Lung microvascular endothelial cell (primary cell): ENCODE measurements at regions not wholly inside any gene's neighbourhood (a gene's known extent, or its start where the extent isn't known, plus 50 kb on each side); places are given as distances from the start of the nearest gene placed in this dataset.
"Not testable (repeated sequence)": the region's sequence is repeated elsewhere in the genome, so short reads cannot be mapped to it uniquely, and the experiment has no call there.

ENCODE experiments used
- DNase-seq, 2 donors: peaks; one replicate each; pipeline versions ENCODE4 v3.0.0 to v3.0.0-alpha.2; 2010; ENCODE audit warnings: low read depth in 2 of 2

- no peak for DNase-seq
Observed at GRCh38 chr2:217010173-217010572, 150.3 kb upstream of the TNP1 start.

GRCh38 chr2:217008794-217009193, 148.9 kb upstream of the TNP1 start:
- DNase-seq, result no peak

DNA sequence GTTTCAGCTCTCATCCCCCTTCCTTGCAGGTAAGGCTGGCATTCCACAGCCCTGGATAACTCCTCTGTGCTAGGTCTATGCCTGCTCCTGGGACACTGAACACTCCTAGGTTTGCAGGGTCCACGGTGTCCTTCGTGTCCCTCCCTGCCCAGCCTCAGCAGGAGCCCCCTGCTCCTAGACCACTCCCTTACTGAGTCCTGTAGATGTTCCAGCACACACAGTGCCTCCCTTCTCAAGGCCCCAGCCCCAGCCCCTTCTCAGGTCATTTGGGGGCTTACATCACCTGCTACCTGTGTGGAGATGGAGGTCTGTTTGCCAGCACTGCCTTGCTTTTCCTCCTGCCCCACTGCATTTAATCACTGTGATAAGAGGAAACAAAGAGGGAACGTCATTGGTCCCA, 146.4 kb upstream of the TNP1 start:
- DNase-seq, result no peak

DNA sequence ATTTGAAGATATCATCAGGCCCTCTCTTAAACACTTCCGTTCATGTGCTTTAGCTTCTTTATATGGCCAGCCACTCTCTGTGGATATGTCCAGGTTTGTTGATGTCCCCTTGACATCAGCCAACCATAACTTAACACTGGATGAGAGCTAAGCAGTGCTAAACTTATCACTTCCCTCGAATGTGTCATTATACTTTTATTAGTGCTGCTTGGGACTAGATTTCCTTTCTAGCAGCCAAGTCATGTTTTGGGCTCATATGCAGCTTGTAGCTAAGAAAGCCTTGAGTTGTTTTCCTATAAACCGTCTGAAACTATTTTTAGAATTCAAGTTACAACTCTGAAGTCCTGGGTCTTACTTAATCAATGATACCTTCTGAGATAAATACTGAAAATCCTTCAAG, 144.8 kb upstream of the TNP1 start:
- no peak for DNase-seq

DNA sequence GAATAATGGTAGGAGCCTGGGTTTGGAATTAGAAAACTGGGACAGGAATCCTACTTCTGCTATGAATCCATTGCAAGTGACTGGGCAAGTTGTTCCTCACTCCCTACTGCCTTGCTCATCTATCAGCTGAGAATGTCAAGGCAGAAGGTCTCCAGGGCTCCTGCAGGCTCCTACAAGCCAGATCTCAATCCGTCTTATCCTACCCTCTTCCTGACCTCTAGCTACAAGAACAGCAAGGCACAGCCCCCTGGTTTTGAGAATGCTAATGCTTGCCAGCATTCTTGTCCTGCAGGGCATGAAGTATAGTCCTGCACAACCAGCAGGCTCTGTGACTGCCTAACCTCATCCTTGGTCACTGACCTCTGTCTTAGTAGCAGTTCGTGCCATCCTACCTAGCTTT, 141.9 kb upstream of the TNP1 start:
- DNase-seq, result no peak

DNA sequence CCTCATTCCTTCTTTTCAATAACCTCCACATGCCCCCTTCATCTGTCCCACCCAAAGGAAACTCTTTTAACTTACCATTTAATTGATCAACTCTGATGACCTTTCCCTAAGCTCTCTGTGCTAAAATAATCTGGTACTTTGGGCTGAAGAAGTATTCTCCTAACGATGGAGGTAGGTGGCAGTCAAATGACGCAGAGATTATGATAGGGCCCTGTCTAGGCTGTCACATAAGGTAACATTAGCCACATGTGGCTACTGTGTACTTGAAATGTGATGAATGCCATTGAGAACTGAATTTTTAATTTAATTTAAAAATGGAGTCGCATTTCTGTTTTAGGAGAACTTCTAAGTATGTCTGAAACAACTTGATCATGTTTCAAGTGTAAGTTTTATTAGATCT, 140.5 kb upstream of the TNP1 start:
- peak in 1 of 2 donors; percentile 13 for DNase-seq

- DNase-seq, result no peak
Observed at GRCh38 chr2:216996279-216996845, 136.5 kb upstream of the TNP1 start.

DNA sequence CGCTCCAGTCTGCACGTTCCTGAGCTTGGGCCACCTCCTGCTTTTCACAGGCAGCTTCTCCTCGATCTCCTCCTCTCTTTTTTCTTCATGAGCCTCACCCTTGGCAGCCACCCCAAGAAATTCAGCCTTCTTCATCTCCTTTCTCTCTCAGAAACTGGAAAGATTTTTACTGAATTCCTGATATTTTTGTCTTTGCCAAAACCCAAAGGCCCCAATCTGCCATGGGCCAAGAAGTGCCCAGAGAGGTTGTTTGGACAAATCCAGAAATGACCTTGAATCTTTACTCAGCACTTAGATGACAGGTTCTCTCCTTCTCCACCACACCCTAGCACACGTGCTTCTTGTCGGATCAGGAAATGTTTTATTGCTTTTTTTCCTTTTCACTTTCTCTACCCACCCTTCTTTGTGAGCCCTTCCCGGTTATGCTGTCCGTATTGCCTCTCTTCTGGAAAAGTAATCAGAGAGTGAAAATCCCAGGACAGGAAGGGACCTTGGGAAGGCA, 134.5 kb upstream of the TNP1 start:
- DNase-seq, result no peak

DNA sequence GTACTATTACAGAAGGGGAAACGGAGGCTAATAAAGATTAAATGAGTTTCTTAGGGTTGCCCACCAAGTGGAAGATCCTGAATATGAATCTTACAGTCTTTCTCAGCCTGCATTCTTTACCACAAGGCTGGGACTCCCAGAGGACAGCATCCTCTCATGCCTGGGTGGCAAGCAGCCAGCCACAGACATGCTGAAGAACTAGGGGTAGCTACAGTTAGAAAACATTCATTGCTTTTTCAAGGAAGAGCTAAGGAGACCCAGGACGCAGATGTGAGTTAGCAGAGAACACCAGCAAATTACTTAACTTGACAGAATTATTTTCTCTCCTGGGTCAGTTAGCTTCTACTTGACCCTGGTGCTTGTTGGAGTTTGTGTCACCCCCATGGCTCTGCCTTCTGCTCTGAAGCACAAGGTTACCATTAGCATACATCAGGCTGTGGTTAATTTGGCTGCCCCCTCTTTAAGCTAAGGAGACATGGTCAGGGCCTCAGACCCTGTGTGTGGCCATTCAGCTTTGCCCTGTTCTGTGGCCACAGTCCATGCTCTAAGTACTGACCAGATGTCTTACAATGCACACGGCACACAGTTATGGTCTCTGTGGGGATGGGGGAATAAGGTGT, 132.3 kb upstream of the TNP1 start:
- no peak for DNase-seq

DNA sequence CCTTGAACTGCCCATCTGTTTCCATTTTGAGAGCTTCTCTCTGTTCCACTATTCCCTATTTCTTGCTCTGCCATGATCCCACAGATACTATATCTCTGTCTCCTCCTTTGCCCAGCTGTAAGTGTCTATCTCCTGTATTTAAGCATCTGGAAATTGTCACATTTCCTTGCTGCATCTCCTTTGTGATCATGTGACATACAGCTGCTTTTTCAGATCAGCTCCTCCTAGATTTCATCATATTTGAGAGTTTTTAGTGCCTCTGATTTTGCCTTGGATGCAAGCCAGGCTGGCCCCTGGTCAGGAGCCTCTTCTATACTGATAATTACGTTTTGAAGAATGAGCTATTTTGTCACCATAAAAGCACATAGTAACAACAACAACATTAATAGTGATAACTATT, 131.7 kb upstream of the TNP1 start:
- no peak for DNase-seq

DNA sequence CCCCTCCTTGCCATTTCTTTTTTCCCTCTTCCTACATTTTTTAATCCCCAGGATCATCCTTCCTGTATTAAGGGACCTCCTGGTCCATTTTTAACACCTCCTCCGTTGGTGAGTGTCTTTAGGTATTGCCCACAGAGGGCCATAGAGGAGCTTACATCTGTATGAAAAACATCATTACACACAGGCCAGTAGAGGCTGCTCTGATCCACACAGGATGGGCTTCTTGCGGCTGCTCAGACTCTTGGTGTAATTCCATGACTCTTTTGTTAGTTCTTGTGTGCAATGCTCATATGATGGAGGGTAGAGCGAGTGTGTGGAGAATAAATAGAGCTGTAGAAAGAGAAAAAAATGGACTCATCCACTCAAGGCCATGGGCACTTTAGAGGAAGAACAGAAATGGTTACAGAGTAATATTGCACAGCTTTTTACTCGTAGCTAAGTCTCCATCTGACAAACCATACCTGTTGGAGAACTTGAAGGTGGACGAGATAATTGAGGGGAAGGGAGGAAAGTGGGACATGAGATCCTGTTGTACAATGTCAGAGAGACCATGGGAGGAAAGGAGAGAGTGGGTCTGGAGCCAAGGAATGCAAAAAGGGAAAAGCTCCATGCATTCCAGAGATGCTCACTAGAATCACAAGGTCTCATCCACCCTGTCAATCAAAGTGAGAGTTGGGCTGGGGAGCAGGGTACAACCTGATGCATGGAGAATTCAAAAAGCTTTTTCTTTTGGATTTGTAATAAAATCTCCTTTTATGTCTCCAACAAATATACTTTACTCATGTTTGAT, 129.7 kb upstream of the TNP1 start:
- DNase-seq, result peak; percentile 23 to 37

DNA sequence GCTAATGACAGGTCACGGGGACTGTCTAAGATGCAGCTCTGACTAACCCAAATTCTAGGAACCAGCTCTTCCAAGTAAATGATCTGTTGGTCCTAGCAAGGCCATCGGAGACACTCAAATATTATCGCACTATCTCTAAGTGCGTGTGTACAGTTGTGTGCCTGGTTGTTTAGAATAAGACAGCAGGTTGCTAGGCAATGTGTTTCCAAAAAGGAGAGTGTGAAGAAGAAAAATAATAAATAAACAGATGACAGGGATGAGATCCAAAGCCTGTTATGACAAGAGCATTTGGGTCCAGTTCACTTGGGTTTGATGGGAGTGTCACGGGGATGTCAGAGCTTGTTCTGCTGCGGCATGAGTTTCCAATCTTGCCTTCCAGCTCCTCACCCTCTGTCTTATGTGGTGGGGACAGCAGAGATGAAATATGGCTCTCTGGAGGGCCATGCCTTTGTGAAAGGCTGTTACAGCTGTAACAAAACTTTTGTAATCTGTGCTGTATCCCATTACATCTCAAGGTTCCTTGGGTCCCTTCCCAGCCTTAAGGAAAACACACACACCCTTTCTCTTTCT, 127.5 kb upstream of the TNP1 start:
- no peak for DNase-seq

DNA sequence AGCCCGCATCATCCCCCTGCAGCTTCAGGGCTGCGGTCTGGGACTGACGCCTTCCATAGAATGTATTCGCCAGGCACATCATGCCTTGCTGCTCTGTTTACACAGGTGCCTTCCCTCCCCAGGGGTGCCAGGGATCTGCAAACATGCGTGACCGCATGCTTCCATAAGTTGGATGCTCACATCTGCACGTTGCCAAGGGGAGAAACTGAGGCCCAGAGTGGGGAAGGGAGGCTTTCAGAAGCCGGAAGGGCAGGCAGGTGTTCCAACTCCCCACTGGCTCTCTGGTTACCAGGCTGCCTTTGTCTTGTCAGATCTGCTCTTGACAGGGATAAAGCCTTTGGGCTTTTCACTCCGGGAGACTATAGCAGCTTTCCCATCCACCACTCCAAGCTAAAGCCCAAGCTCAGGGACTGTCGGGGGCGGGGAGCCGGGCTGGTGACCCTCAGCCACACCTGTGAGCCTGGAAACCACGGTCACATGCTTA, 125.8 kb upstream of the TNP1 start:
- no peak for DNase-seq

- no peak for DNase-seq
Observed at GRCh38 chr2:216984937-216985336, 125.1 kb upstream of the TNP1 start.

DNA sequence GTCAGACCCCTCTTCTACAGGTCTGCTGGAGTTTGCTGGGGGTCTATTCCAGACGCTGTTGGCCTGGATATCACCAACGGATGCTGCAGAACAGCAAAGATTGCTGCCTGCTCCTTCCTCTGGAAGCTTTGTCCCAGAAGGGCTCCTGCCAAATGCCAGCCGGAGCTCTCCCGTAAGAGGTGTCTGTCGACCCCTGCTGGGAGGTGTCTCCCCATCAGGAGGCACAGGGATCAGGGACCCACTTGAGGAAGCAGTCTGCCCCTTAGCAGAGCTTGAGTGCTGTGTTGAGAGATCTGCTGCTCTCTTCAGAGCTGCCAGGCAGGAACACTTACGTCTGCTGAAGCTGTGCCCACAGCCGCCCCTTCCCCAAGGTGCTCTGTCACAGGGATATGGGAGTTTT, 122.1 kb upstream of the TNP1 start:
- DNase-seq, result not testable (repeated sequence)

DNA sequence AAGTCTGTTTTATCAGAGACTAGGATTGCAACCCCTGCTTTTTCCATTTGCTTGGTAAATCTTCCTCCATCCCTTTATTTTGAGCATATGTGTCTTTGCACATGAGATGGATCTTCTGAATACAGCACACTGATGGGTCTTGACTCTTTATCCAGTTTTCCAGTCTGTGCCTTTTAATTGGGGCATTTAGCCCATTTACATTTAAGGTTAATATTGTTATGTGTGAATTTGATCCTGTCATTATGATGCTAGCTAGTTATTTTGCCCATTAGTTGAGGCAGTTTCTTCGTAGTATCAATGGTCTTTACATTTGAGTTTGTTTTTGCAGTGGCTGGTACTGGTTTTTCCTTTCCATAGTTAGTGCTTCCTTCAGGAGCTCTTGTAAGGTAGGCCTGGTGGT, 120.6 kb upstream of the TNP1 start:
- DNase-seq, result not testable (repeated sequence)

- no peak for DNase-seq
Observed at GRCh38 chr2:216974321-216975302, 114.7 kb upstream of the TNP1 start.

DNA sequence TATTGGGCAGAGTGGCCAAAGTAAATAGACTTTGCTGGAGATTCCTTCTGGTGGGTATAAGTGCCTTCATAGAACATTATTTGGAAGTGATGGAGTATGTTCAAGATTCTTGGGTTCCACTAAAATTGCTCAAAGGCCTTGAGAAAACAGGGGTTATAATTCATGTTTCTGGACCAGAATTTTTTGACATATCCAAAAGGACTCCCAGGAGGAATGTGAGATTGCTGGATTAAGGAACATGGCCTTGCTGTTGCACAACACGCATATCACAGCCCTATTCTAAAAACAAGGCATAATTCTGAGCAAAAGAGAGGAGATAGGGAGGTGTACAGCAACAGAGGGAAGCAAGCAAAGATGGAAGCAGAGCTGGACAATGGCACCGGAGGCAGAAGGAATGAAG, 111.7 kb upstream of the TNP1 start:
- DNase-seq, result no peak

- no peak for DNase-seq
Observed at GRCh38 chr2:216970359-216970915, 110.6 kb upstream of the TNP1 start.

DNA sequence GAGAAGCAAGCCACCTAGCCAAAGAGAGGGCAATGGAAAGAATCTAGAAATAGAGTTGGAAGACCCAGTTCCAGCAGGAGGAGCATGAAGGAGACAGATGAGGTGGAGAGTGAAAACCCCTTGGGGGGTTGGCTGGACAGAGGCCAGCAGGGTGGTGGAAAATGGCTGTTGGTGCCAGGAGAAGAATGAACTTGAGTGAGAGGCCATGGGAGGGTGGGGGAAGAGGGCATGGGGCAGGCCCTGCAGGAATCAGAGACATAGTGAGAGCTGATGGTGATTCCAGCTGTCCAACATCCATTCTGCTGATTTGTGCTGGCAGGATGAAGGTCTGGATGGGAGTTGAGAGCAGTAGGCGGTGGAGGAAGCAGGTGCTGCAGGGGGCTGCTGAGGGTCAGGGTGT, 108.0 kb upstream of the TNP1 start:
- DNase-seq, result no peak
